Sigmoid colon (tissue), 6 donors: ENCODE measurements at regions not wholly inside any gene's neighbourhood (a gene's known extent, or its start where the extent isn't known, plus 50 kb on each side); places are given as distances from the start of the nearest gene placed in this dataset.
"Not testable (repeated sequence)": the region's sequence is repeated elsewhere in the genome, so short reads cannot be mapped to it uniquely, and the experiment has no call there.

Experiments used
- DNase-seq: peaks from one replicate; pipeline ENCODE4 v3.0.0-alpha.2; 2019
- H3K27ac ChIP-seq, 4 donors: fragments of 200-600 bp; sonication (generic); one replicate each; pipeline ENCODE4 v1.5.1; 2016 to 2019; ENCODE audit warnings: mild to moderate bottlenecking in 1 of 4
- H3K27me3 ChIP-seq, 3 donors: fragments of 200-600 bp; sonication (generic); one replicate each; pipeline ENCODE4 v1.5.1; 2019; ENCODE audit warnings: mild to moderate bottlenecking in 1 of 3
- H3K36me3 ChIP-seq, 4 donors: fragments of 200-600 bp; sonication (generic); one replicate each; pipeline ENCODE4 v1.5.1; 2016 to 2019
- H3K4me1 ChIP-seq, 4 donors: fragments of 200-600 bp; sonication (generic); one replicate each; pipeline ENCODE4 v1.5.1; 2017 to 2019
- H3K4me3 ChIP-seq, 4 donors: fragments of 200-600 bp; sonication (generic); one replicate each; pipeline ENCODE4 v1.5.1; 2017 to 2019; ENCODE audit warnings: mild to moderate bottlenecking in 2 of 4, moderate library complexity in 1 of 4
- H3K9me3 ChIP-seq, 4 donors: fragments of 200-600 bp in 3 of 4; sonication (generic) in 3 of 4; one replicate each; pipeline versions ENCODE4 v1.5.1 to v1.6.1; 2013 to 2019
- CTCF ChIP-seq, 4 experiments: fragments of 450-650 bp in 3 of 4; fragments of 200-600 bp in 1 of 4; IDR thresholded peaks; one replicate each; pipeline ENCODE4 v1.5.1; 2016 to 2019; ENCODE audit warnings: antibody characterized with exemption in 4 of 4, mild to moderate bottlenecking in 3 of 4, moderate library complexity in 2 of 4
- EP300 ChIP-seq, 4 donors: sonication (generic); formaldehyde crosslinking; IDR thresholded peaks; one replicate each; pipeline ENCODE4 v1.6.1; 2017; ENCODE audit warnings: antibody characterized with exemption in 4 of 4
- POLR2A ChIP-seq, 2 donors: fragments of 450-650 bp; IDR thresholded peaks; one replicate each; pipeline ENCODE4 v1.6.1; 2016; ENCODE audit warnings: antibody characterized with exemption in 2 of 2, mild to moderate bottlenecking in 2 of 2, moderate library complexity in 2 of 2
- POLR2AphosphoS5 ChIP-seq, 4 donors: sonication (generic); formaldehyde crosslinking; IDR thresholded peaks; one replicate each; pipeline ENCODE4 v1.6.1; 2017; ENCODE audit warnings: antibody characterized with exemption in 4 of 4
- WGBS, 2 donors: extraction: QIAGEN DNeasy Blood & Tissue Kit; methylation state at CpG; one replicate each; pipeline ENCODE4 v1.1.7; 2013; 5-methylcytosine and 5-hydroxymethylcytosine counted together
- intact Hi-C: fragments of 100-400 bp; cut with DNase I; formaldehyde crosslinking; loops from one replicate; pipeline ENCODE4 v1.15.1; 2023
- donor health status: healthy with polysubstance abuse.
- donor health status: healthy.

GRCh38 chr3:27639271-27639670 is 82.9 kb downstream of the EOMES start:
- no peak overlapping the region for H3K4me3 ChIP-seq
- DNase-seq, result no peak
- WGBS, 2 donors, result 64 to 92% methylated on average over 2 of the region's 2 CpGs
- H3K27me3 ChIP-seq, result no peaks in the 10 kb centered on the region
- intact Hi-C loops, result no loop called here
- H3K36me3 ChIP-seq, result no peaks in the 10 kb centered on the region
- H3K4me1 ChIP-seq, result peaks cover 0 to 1% (median 0%) of the 10 kb centered on the region in 4 donors
- no peaks in the 10 kb centered on the region for H3K9me3 ChIP-seq
- TF ChIP-seq POLR2A (IDR thresholded peaks at IDR 0.05) (no peak), EP300 (IDR thresholded peaks at IDR 0.05) (no peak), POLR2AphosphoS5 (IDR thresholded peaks at IDR 0.05) (no peak), CTCF (IDR thresholded peaks at IDR 0.05) (no peak)
- H3K27ac ChIP-seq, result no peak overlapping the region

- 76 to 87% methylated on average over 6 of the region's 6 CpGs for WGBS, 2 donors
- H3K27ac ChIP-seq, result no peak overlapping the region
- H3K4me3 ChIP-seq, result no peak overlapping the region
- peaks cover 0 to 8% (median 0%) of the 10 kb centered on the region in 4 donors for H3K4me1 ChIP-seq
- TF ChIP-seq CTCF (IDR thresholded peaks at IDR 0.05), result no peak
- no peak for TF ChIP-seq POLR2AphosphoS5 (IDR thresholded peaks at IDR 0.05)
- TF ChIP-seq POLR2A (IDR thresholded peaks at IDR 0.05), result no peak
- TF ChIP-seq EP300 (IDR thresholded peaks at IDR 0.05), result no peak
- H3K9me3 ChIP-seq, result no peaks in the 10 kb centered on the region
- DNase-seq, result no peak
- intact Hi-C loops, result no loop called here
- no peaks in the 10 kb centered on the region for H3K27me3 ChIP-seq
- no peaks in the 10 kb centered on the region for H3K36me3 ChIP-seq
Measured at GRCh38 chr3:27638594-27638993, 83.5 kb downstream of the EOMES start.

GRCh38 chr3:27637346-27637995 is 84.7 kb downstream of the EOMES start:
- Histone ChIP-seq H3K4me3 (no peak overlapping the region), H3K27me3 (no peaks in the 10 kb centered on the region), H3K27ac (no peak overlapping the region), H3K4me1 (peaks cover 0 to 9% (median 0%) of the 10 kb centered on the region in 4 donors), H3K9me3 (no peaks in the 10 kb centered on the region), H3K36me3 (no peaks in the 10 kb centered on the region)
- no peak for DNase-seq
- intact Hi-C loops, result no loop called here
- no peak for TF ChIP-seq POLR2A (IDR thresholded peaks at IDR 0.05)
- TF ChIP-seq POLR2AphosphoS5 (IDR thresholded peaks at IDR 0.05), result no peak
- no peak for TF ChIP-seq EP300 (IDR thresholded peaks at IDR 0.05)
- no peak for TF ChIP-seq CTCF (IDR thresholded peaks at IDR 0.05)
- WGBS, 2 donors, result 93 to 94% methylated on average over 9 of the region's 9 CpGs

GRCh38 chr3:27635006-27635405 is 87.1 kb downstream of the EOMES start:
- H3K27me3 ChIP-seq, H3K9me3 ChIP-seq, H3K36me3 ChIP-seq, H3K4me3 ChIP-seq, intact Hi-C loops, DNase-seq, H3K4me1 ChIP-seq, H3K27ac ChIP-seq: not testable (repeated sequence)
- WGBS, 2 donors, result 95 to 97% methylated on average over 5 of the region's 5 CpGs

- Histone ChIP-seq H3K27me3 (no peaks in the 10 kb centered on the region), H3K9me3 (no peaks in the 10 kb centered on the region), H3K4me1 (peaks cover 0 to 9% (median 0%) of the 10 kb centered on the region in 4 donors), H3K4me3 (peak overlapping the region; percentile 43 to 59 (median 58)), H3K27ac (peak overlapping the region; percentile 85 to 87 (median 86)), H3K36me3 (no peaks in the 10 kb centered on the region)
- TF ChIP-seq POLR2A (IDR thresholded peaks at IDR 0.05) (no peak), EP300 (IDR thresholded peaks at IDR 0.05) (no peak), POLR2AphosphoS5 (IDR thresholded peaks at IDR 0.05) (peak in 1 of 4 donors; percentile 5), CTCF (IDR thresholded peaks at IDR 0.05) (no peak)
- intact Hi-C loops, result loop anchor here (2.0 to 5.0 kb wide), 4 partner anchors 41 to 148 kb away; partner anchors contain the start of gene SLC4A7
- WGBS, 2 donors, result 8 to 9% methylated on average over 6 of the region's 6 CpGs
- no peak for DNase-seq
Measured at GRCh38 chr3:27633224-27633545, 88.9 kb downstream of the EOMES start.
